SJCRH30 (cell line): ENCODE measurements at regions not wholly inside any gene's neighbourhood (a gene's known extent, or its start where the extent isn't known, plus 50 kb on each side); places are given as distances from the start of the nearest gene placed in this dataset.

Source experiments
- DNase-seq, 2 experiments: peaks; one replicate each; pipeline ENCODE4 v3.0.0-alpha.2; 2015 to 2020
- H3K27ac ChIP-seq: fragments of 250-450 bp; sonication (Bioruptor Pico); 2 replicates; pipeline ENCODE4 v1.5.1; 2020; ENCODE audit warnings: mild to moderate bottlenecking, moderate library complexity
- H3K27me3 ChIP-seq: fragments of 250-450 bp; sonication (Bioruptor Pico); 2 replicates; pipeline ENCODE4 v1.5.1; 2020; ENCODE audit warnings: mild to moderate bottlenecking, moderate library complexity
- H3K36me3 ChIP-seq: fragments of 250-450 bp; sonication (Bioruptor Pico); 2 replicates; pipeline ENCODE4 v1.5.1; 2020; ENCODE audit warnings: mild to moderate bottlenecking, moderate library complexity
- H3K4me1 ChIP-seq: fragments of 250-450 bp; sonication (Bioruptor Pico); 2 replicates; pipeline ENCODE4 v1.5.1; 2020; ENCODE audit warnings: mild to moderate bottlenecking, moderate library complexity
- H3K4me3 ChIP-seq: fragments of 250-450 bp; sonication (Bioruptor Pico); 2 replicates; pipeline ENCODE4 v1.5.1; 2020; ENCODE audit warnings: mild to moderate bottlenecking, moderate library complexity
- H3K9me3 ChIP-seq: fragments of 250-450 bp; sonication (Bioruptor Pico); replicated peaks from 2 replicates; pipeline ENCODE4 v1.5.1; 2020; ENCODE audit warnings: mild to moderate bottlenecking, moderate library complexity

DNA sequence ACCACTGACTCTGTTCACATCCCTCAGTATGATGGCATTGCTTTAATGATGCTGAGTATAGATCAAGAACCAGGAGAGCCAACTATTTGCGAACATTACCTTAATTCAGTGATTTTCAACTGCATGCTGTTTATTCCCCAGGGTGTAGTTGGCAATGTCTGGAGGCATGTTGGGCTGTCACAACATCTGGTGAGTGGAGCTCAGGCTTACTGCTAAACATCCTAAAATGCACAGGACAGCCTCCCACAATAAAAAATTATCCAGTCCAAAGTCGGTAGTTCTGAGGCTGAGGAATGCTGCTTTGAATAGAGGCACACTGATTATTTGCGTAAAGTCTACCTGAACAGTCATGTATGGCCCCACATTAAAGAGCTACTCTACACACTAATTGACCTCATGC is 94.8 kb upstream of the OPRM1 start:
- Histone ChIP-seq H3K9me3 (no peaks in the 10 kb centered on the region), H3K4me1 (no peaks in the 10 kb centered on the region), H3K27ac (no peak overlapping the region), H3K27me3 (no peaks in the 10 kb centered on the region), H3K36me3 (no peaks in the 10 kb centered on the region), H3K4me3 (no peak overlapping the region)
- DNase-seq = no peak

DNA sequence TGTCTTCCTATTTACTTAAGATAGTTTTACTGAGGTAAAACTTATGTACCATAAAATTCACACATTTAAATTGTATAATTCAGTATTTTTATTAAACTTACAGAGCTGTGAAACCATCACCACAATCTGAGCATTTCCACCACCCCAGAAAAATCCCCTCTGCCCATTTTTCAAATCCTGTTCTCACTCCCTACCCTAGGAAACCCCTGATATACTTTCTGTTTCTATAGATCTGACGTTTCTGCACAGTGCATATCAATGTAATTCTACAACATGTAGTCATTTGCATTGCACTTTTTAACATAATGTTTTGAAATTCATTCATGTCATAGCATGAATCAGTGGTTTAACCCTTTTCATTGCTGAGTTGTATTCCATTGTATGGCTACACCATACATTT is 96.7 kb upstream of the OPRM1 start:
- DNase-seq = no peak
- no peaks in the 10 kb centered on the region for H3K36me3 ChIP-seq
- no peak overlapping the region for H3K27ac ChIP-seq
- H3K4me3 ChIP-seq = no peak overlapping the region
- H3K27me3 ChIP-seq = no peaks in the 10 kb centered on the region
- H3K9me3 ChIP-seq = no peaks in the 10 kb centered on the region
- no peaks in the 10 kb centered on the region for H3K4me1 ChIP-seq

DNA sequence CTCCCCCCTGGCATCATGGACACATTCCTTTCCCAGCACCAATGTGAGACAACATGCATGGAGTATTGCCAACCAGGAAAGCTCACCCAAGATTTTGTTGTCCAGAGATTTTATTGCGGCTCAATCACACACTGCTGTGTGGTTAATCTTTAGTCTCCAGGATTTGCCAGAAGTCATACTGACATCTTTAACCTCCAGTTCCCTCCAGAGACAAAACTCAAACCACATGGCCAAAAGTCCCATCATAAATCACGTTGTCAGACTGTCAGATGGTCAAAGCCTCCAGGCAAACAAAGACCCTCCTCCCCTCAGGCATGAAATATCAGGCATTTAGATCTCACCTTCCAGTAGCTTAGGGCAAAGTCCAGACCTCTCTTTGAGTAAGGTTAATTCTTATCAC is 97.3 kb upstream of the OPRM1 start:
- H3K4me3 ChIP-seq = no peak overlapping the region
- H3K9me3 ChIP-seq = no peaks in the 10 kb centered on the region

DNA sequence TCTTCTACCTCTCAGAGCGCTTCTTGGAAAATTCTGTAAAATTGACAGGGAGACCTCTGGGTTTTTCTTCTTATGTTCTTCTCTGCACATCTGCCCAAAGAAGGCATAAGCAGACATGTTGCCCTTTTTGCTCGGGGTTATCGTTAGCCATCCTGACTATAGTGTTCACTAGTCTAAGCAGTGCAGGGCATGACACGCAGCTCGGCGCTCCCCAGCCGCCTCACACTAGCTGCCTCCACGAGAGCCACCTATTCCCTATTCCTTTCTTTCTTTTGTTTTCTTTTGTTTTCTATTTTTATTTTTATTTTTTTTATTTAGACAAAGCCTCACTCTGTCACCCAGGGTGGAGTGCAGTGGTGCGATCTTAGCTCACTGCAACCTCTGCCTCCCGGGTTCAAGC is 100.2 kb upstream of the OPRM1 start:
- no peaks in the 10 kb centered on the region for H3K9me3 ChIP-seq
- H3K4me1 ChIP-seq = no peaks in the 10 kb centered on the region
- H3K4me3 ChIP-seq = no peak overlapping the region
- H3K36me3 ChIP-seq = no peaks in the 10 kb centered on the region
- H3K27ac ChIP-seq = no peak overlapping the region
- H3K27me3 ChIP-seq = no peaks in the 10 kb centered on the region
- DNase-seq = no peak

More for the DNA sequence above, 97.3 kb upstream of the OPRM1 start:
- Histone ChIP-seq H3K36me3 (no peaks in the 10 kb centered on the region), H3K27me3 (no peaks in the 10 kb centered on the region), H3K4me1 (no peaks in the 10 kb centered on the region), H3K27ac (no peak overlapping the region)
- DNase-seq = no peak

- no peaks in the 10 kb centered on the region for H3K27me3 ChIP-seq
- DNase-seq = no peak
- H3K4me1 ChIP-seq = no peaks in the 10 kb centered on the region
- no peak overlapping the region for H3K27ac ChIP-seq
- no peaks in the 10 kb centered on the region for H3K36me3 ChIP-seq
- no peak overlapping the region for H3K4me3 ChIP-seq
- H3K9me3 ChIP-seq = no peaks in the 10 kb centered on the region
Measured at GRCh38 chr6:153931431-153931830, 107.6 kb upstream of the OPRM1 start.

DNA sequence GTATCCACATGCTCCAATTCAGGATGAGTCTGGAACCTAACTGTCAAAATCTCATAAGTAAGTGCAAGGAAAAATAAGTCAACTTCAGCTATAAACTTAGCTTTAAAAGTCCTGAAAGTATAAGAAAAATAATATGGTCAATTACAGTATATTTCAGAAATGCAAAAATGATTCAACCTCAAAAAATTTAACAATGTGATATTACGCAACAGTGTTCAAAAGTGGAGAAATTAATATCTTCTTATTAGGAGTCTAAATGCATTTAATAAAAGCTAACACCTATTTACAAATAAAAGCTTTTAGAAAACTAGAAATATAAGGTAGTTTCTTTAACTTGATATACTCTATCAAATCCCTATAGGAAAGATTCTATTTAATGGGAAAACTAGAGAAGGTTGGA is 111.2 kb upstream of the OPRM1 start:
- DNase-seq = no peak
- no peaks in the 10 kb centered on the region for H3K4me1 ChIP-seq
- H3K27me3 ChIP-seq = no peaks in the 10 kb centered on the region
- H3K36me3 ChIP-seq = no peaks in the 10 kb centered on the region
- H3K4me3 ChIP-seq = no peak overlapping the region
- no peak overlapping the region for H3K27ac ChIP-seq
- H3K9me3 ChIP-seq = no peaks in the 10 kb centered on the region

DNA sequence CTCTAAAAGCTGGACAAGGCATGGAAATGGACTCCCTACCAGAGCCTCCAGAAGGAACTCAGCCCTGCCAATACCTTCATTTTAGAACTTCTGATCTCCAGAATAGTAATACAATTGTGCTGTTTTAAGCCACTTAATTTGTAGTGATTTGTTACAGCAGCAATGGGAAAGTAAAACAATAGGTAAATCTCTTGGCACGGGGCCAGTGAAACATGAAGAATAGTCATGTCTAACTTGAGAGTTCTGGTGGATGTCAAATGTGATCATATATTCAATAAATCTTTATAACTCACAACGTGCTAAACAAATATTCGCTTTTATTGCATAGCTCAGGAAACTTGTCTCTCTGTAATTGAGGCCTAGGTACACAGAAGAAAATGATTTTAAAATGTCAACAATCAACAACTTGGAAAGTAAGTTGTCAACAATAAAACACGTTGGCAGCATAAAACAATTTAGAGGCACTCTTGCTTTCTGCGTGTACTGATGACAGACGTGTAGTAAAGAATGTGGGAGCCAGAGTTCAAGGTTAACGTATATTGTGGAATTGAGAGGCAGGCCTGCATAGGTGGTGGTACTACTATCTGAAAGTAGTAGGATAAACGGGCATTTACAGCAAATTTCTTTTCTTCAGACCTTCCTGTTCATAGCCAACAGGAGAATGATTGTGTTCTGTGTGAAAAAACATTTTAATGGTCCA is 140.5 kb upstream of the OPRM1 start:
- H3K27me3 ChIP-seq = no peaks in the 10 kb centered on the region
- no peak overlapping the region for H3K4me3 ChIP-seq
- no peaks in the 10 kb centered on the region for H3K36me3 ChIP-seq
- DNase-seq = no peak
- no peak overlapping the region for H3K27ac ChIP-seq
- H3K4me1 ChIP-seq = no peaks in the 10 kb centered on the region
- no peaks in the 10 kb centered on the region for H3K9me3 ChIP-seq

DNA sequence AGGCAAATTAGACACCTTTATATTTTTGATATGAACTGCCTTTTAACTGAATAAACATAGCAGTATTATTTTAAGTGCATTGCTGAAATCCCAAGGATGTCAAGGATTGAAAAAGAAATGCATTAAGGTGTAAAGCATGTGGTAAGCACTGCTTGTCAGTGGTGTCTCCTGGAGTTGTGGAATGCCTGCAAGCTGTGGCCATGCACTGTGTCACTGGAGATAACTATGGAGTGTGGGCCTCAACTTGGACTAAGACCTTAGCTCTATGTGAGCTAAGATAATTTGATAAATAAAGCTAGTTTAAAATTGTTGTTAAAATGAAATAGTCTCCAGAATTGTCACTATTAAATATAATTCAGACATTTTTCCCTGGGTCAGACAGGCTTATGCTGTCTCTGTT is 156.6 kb upstream of the OPRM1 start:
- Histone ChIP-seq H3K9me3 (no peaks in the 10 kb centered on the region), H3K27ac (no peak overlapping the region), H3K27me3 (no peaks in the 10 kb centered on the region), H3K4me3 (no peak overlapping the region), H3K4me1 (no peaks in the 10 kb centered on the region; the same call in 1 of the 2 replicates), H3K36me3 (no peaks in the 10 kb centered on the region)
- DNase-seq = no peak

- Histone ChIP-seq H3K4me3 (no peak overlapping the region), H3K4me1 (no peaks in the 10 kb centered on the region), H3K27me3 (no peaks in the 10 kb centered on the region), H3K27ac (no peak overlapping the region), H3K36me3 (no peaks in the 10 kb centered on the region), H3K9me3 (0 out of 2 replicates have a peak, but pooled peaks cover 2% of the 10 kb centered on the region)
- no peak for DNase-seq
Measured at GRCh38 chr6:153873541-153873940, 165.5 kb upstream of the OPRM1 start.

DNA sequence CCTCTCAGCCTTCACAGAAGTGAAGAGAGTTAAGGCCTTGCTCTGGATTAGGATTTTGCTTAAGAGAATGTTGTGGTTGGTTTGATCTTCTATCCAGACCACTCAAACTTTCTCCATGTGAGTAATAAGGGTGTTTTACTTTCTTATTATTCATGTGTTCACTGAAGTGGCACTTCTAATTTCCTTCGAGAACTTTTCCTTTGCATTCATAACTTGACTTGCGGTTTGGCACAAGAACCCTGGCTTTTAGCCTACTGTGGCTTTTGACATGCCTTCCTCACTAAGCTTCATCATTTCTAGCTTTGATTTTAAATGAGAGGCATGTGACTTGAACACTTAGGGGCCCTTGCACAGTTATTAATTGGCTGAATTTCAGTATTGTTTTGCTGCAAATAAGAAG is 166.1 kb upstream of the OPRM1 start:
- no peak for DNase-seq
- Histone ChIP-seq H3K27me3 (no peaks in the 10 kb centered on the region), H3K9me3 (0 out of 2 replicates have a peak, but pooled peaks cover 2% of the 10 kb centered on the region)

GRCh38 chr6:153862927-153863326 is 176.1 kb upstream of the OPRM1 start:
- no peaks in the 10 kb centered on the region for H3K27me3 ChIP-seq
- no peak for DNase-seq
- 0 out of 2 replicates have a peak, but pooled peaks cover under 1% of the 10 kb centered on the region for H3K9me3 ChIP-seq
- H3K36me3 ChIP-seq = no peaks in the 10 kb centered on the region
- H3K4me3 ChIP-seq = no peak overlapping the region
- no peak overlapping the region for H3K27ac ChIP-seq
- no peaks in the 10 kb centered on the region for H3K4me1 ChIP-seq

More for the DNA sequence above, 166.1 kb upstream of the OPRM1 start:
- Histone ChIP-seq H3K4me1 (no peaks in the 10 kb centered on the region), H3K27ac (no peak overlapping the region), H3K36me3 (no peaks in the 10 kb centered on the region), H3K4me3 (no peak overlapping the region)

- no peak for DNase-seq
- Histone ChIP-seq H3K27ac (no peak overlapping the region), H3K36me3 (no peaks in the 10 kb centered on the region), H3K9me3 (0 out of 2 replicates have a peak, but pooled peaks cover 3% of the 10 kb centered on the region), H3K4me3 (no peak overlapping the region), H3K4me1 (no peaks in the 10 kb centered on the region), H3K27me3 (no peaks in the 10 kb centered on the region)
Measured at GRCh38 chr6:153862139-153862538, 176.9 kb upstream of the OPRM1 start.

DNA sequence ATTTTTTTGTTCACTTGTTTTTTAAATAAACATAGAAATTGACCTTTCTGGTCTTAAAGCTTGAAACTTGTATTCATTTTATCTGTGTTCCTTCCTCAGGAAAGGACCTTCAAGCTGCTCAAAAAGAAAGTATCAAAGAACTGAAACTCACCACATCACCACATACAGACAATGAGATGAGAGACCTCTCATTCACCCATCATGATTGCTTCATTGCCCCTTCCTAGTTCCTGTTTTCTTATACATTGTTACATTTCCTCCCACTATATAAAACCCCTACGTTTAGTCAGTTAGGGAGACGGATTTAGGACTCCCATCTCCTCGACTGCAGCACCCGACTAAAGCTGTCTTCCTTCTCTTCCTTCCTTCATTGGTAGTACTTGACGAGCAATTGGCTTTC is 180.5 kb upstream of the OPRM1 start:
- Histone ChIP-seq H3K9me3 (0 out of 2 replicates have a peak, but pooled peaks cover 3% of the 10 kb centered on the region), H3K27ac (no peak overlapping the region), H3K4me1 (no peaks in the 10 kb centered on the region), H3K36me3 (no peaks in the 10 kb centered on the region), H3K4me3 (no peak overlapping the region), H3K27me3 (no peaks in the 10 kb centered on the region)
- no peak for DNase-seq

DNA sequence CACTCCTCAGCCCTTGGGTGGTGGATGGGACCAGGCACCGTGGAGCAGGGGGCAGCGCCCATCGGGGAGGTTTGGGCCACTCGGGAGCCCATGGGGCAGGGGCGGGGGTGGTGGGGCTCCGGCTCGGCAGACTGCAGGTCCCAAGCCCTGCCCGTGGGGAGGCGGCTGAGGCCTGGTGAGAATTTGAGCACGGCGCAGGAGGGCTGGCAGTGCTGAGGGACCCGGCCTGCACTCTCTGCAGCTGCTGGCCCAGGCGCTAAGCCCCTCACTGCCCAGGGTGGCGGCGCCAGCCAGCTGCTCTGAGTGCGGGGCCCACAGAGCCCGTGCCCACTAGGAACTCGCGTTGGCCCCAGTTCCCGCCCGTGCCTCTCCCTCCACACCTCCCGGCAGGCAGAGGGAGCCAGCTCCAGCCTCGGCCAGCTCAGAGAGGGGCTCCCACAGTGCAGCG is 182.1 kb upstream of the OPRM1 start:
- Histone ChIP-seq H3K4me3 (no peak overlapping the region), H3K36me3 (no peaks in the 10 kb centered on the region), H3K27ac (no peak overlapping the region), H3K9me3 (0 out of 2 replicates have a peak, but pooled peaks cover 3% of the 10 kb centered on the region), H3K27me3 (no peaks in the 10 kb centered on the region), H3K4me1 (no peaks in the 10 kb centered on the region)
- DNase-seq = no peak

DNA sequence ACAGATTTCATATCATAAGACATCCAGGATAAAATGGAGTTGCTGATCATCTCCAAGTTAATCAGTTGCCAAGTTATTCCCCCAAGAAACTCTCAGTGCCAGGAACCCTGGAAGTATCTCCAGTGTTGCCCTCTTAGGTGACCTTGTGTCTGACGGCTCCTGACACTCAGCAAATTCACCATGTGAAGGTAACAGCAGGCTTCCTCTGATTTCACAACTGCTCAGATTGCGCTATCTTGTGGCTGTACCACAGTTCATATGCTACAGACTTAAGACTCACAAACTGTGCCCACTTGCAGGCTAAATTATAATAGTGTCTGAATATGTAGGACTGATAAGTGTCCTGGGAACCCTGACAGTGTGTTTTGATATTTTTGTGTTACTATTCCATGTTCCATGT is 186.6 kb upstream of the OPRM1 start:
- Histone ChIP-seq H3K27ac (no peak overlapping the region), H3K27me3 (no peaks in the 10 kb centered on the region), H3K36me3 (no peaks in the 10 kb centered on the region), H3K9me3 (no peaks in the 10 kb centered on the region), H3K4me3 (no peak overlapping the region), H3K4me1 (no peaks in the 10 kb centered on the region)
- DNase-seq = no peak

GRCh38 chr6:153852034-153852433 is 187.0 kb upstream of the OPRM1 start:
- H3K4me1 ChIP-seq = no peaks in the 10 kb centered on the region

More at GRCh38 chr6:153852034-153852433, 187.0 kb upstream of the OPRM1 start:
- H3K4me3 ChIP-seq = no peak overlapping the region
- no peaks in the 10 kb centered on the region for H3K27me3 ChIP-seq
- no peak for DNase-seq
- H3K36me3 ChIP-seq = no peaks in the 10 kb centered on the region
- H3K27ac ChIP-seq = no peak overlapping the region
- no peaks in the 10 kb centered on the region for H3K9me3 ChIP-seq
